Neural cell (in vitro differentiated cells): ENCODE measurements at regions not wholly inside any gene's neighbourhood (a gene's known extent, or its start where the extent isn't known, plus 50 kb on each side); places are given as distances from the start of the nearest gene placed in this dataset.
"Not testable (repeated sequence)": the region's sequence is repeated elsewhere in the genome, so short reads cannot be mapped to it uniquely, and the experiment has no call there.

Source experiments
- H2AFZ ChIP-seq: fragments of 200-600, 300-800 bp; sonication (generic), shearing (Covaris generic); 2 replicates; pipeline ENCODE4 v1.6.0; 2014; ENCODE audit warnings: low read depth, mild to moderate bottlenecking, antibody characterized with exemption, low read length, moderate library complexity
- H3F3A ChIP-seq: fragments of 200-600 bp; shearing (Covaris generic); 2 replicates; pipeline ENCODE4 v1.6.1; 2016; ENCODE audit warnings: mild to moderate bottlenecking, moderate library complexity, mixed read lengths, antibody characterized with exemption, low read length; ENCODE audit not compliant: insufficient read depth, poor library complexity, severe bottlenecking
- H3K27ac ChIP-seq: fragments of 200-600, 300-800 bp; sonication (generic), shearing (Covaris generic); 2 replicates; pipeline ENCODE4 v1.5.1; 2014; ENCODE audit warnings: mild to moderate bottlenecking, low read length, moderate library complexity
- H3K27me3 ChIP-seq: fragments of 300-800, 200-600 bp; sonication (generic), shearing (Covaris generic); 2 replicates; pipeline ENCODE4 v1.6.0; 2014; ENCODE audit warnings: mild to moderate bottlenecking, low read depth, low read length, moderate library complexity; ENCODE audit not compliant: insufficient read depth
- H3K36me3 ChIP-seq: fragments of 300-800, 200-600 bp; sonication (generic), shearing (Covaris generic); 2 replicates; pipeline ENCODE4 v1.5.1; 2014; ENCODE audit warnings: mild to moderate bottlenecking, antibody characterized with exemption, low read length, moderate library complexity; ENCODE audit not compliant: insufficient read depth
- H3K4me2 ChIP-seq: fragments of 300-800, 200-600 bp; sonication (generic), shearing (Covaris generic); 2 replicates; pipeline ENCODE4 v1.6.0; 2014; ENCODE audit warnings: mild to moderate bottlenecking, low read length
- H3K4me3 ChIP-seq: fragments of 300-800, 200-600 bp; sonication (generic), shearing (Covaris generic); 2 replicates; pipeline ENCODE4 v1.5.1; 2014; ENCODE audit warnings: mild to moderate bottlenecking, low read length, moderate library complexity
- H3K79me2 ChIP-seq: fragments of 200-600 bp; shearing (Covaris generic); replicated peaks from 2 replicates; pipeline ENCODE4 v1.6.0; 2014; ENCODE audit warnings: mild to moderate bottlenecking, low read length, moderate library complexity; ENCODE audit not compliant: insufficient read depth
- H3K9ac ChIP-seq: fragments of 300-800, 200-600 bp; sonication (generic), shearing (Covaris generic); 2 replicates; pipeline ENCODE4 v1.6.1; 2016; ENCODE audit warnings: mild to moderate bottlenecking, low read length, mixed read lengths
- H3K9me2 ChIP-seq: fragments of 200-600 bp; shearing (Covaris generic); 2 replicates; pipeline ENCODE4 v1.6.1; 2016; ENCODE audit warnings: mild to moderate bottlenecking, low read length, mixed read lengths; ENCODE audit not compliant: insufficient read depth
- H3K9me3 ChIP-seq: fragments of 200-600, 300-800 bp; sonication (generic), shearing (Covaris generic); 2 replicates; pipeline ENCODE4 v1.6.1; 2016; ENCODE audit warnings: mild to moderate bottlenecking, mixed run types, low read length, moderate library complexity, mixed read lengths
- H4K20me1 ChIP-seq: fragments of 200-600 bp; shearing (Covaris generic); 2 replicates; pipeline ENCODE4 v1.6.1; 2016; ENCODE audit warnings: mild to moderate bottlenecking, mixed run types; ENCODE audit not compliant: insufficient read depth
- EP300 ChIP-seq: fragments of 450-650 bp; conservative IDR thresholded peaks from 2 replicates; pipeline ENCODE4 v1.6.1; 2014; ENCODE audit warnings: antibody characterized with exemption, mild to moderate bottlenecking, moderate library complexity; ENCODE audit not compliant: poor library complexity, severe bottlenecking
- EZH2 ChIP-seq: fragments of 200-600, 300-800 bp; shearing (Covaris generic), sonication (generic); IDR thresholded peaks from 2 replicates; pipeline ENCODE4 v1.6.1; 2014; ENCODE audit warnings: antibody characterized with exemption, low read length, borderline replicate concordance, mild to moderate bottlenecking; ENCODE audit not compliant: insufficient read depth, poor library complexity, severe bottlenecking
- MXI1 ChIP-seq: fragments of 450-650 bp; conservative IDR thresholded peaks from 2 replicates; pipeline ENCODE4 v1.6.1; 2014; ENCODE audit warnings: antibody characterized with exemption, mild to moderate bottlenecking; ENCODE audit not compliant: poor library complexity, severe bottlenecking
- POLR2AphosphoS5 ChIP-seq: IDR thresholded peaks from 2 replicates; pipeline ENCODE4 v1.6.1; 2012
- RAD21 ChIP-seq: fragments of 450-650 bp; conservative IDR thresholded peaks from 2 replicates; pipeline ENCODE4 v1.6.1; 2014; ENCODE audit warnings: antibody characterized with exemption, mild to moderate bottlenecking, moderate library complexity
- SMC3 ChIP-seq: fragments of 450-650 bp; conservative IDR thresholded peaks from 2 replicates; pipeline ENCODE4 v1.6.1; 2014; ENCODE audit warnings: antibody characterized with exemption, mild to moderate bottlenecking, moderate library complexity; ENCODE audit not compliant: poor library complexity
- TAF1 ChIP-seq: IDR thresholded peaks from 2 replicates; pipeline ENCODE4 v1.6.1; 2012; ENCODE audit warnings: low read depth
- TF ChIP-seq, protein P1 (sequence below): IDR thresholded peaks from 2 replicates; pipeline ENCODE4 v1.6.1; 2012; ENCODE audit warnings: borderline replicate concordance
- TF ChIP-seq, protein P2 (sequence below): fragments of 450-650 bp; IDR thresholded peaks from 2 replicates; pipeline ENCODE4 v1.5.1; 2014; ENCODE audit warnings: antibody characterized with exemption, mild to moderate bottlenecking, moderate library complexity; ENCODE audit not compliant: poor library complexity, severe bottlenecking

DNA sequence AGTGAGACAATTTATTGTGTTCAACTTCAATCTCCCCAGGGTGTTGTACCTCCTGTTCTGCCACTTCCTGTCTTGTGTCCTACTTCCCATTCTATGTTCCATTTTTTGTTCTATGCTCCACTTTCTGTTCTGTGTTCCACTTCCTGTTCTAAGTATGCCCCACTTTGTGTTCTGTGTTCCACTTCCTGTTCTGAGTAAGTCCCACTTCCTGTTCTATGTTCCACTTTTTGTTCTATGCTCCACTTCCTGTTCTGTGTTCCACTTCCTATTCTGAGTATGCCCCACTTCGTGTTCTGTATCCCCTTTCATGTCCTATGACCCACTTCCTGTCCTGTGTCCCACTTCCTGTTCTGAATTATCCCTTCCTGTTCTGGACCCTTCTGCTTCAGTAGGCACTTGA lies 732.7 kb downstream of the TBC1D22A start:
- Histone ChIP-seq H3K36me3 (no peaks in the 10 kb centered on the region), H3K9me3 (no peaks in the 10 kb centered on the region)
- TF ChIP-seq, protein P1, sequence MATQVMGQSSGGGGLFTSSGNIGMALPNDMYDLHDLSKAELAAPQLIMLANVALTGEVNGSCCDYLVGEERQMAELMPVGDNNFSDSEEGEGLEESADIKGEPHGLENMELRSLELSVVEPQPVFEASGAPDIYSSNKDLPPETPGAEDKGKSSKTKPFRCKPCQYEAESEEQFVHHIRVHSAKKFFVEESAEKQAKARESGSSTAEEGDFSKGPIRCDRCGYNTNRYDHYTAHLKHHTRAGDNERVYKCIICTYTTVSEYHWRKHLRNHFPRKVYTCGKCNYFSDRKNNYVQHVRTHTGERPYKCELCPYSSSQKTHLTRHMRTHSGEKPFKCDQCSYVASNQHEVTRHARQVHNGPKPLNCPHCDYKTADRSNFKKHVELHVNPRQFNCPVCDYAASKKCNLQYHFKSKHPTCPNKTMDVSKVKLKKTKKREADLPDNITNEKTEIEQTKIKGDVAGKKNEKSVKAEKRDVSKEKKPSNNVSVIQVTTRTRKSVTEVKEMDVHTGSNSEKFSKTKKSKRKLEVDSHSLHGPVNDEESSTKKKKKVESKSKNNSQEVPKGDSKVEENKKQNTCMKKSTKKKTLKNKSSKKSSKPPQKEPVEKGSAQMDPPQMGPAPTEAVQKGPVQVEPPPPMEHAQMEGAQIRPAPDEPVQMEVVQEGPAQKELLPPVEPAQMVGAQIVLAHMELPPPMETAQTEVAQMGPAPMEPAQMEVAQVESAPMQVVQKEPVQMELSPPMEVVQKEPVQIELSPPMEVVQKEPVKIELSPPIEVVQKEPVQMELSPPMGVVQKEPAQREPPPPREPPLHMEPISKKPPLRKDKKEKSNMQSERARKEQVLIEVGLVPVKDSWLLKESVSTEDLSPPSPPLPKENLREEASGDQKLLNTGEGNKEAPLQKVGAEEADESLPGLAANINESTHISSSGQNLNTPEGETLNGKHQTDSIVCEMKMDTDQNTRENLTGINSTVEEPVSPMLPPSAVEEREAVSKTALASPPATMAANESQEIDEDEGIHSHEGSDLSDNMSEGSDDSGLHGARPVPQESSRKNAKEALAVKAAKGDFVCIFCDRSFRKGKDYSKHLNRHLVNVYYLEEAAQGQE = no peak
- TF ChIP-seq, protein P2, sequence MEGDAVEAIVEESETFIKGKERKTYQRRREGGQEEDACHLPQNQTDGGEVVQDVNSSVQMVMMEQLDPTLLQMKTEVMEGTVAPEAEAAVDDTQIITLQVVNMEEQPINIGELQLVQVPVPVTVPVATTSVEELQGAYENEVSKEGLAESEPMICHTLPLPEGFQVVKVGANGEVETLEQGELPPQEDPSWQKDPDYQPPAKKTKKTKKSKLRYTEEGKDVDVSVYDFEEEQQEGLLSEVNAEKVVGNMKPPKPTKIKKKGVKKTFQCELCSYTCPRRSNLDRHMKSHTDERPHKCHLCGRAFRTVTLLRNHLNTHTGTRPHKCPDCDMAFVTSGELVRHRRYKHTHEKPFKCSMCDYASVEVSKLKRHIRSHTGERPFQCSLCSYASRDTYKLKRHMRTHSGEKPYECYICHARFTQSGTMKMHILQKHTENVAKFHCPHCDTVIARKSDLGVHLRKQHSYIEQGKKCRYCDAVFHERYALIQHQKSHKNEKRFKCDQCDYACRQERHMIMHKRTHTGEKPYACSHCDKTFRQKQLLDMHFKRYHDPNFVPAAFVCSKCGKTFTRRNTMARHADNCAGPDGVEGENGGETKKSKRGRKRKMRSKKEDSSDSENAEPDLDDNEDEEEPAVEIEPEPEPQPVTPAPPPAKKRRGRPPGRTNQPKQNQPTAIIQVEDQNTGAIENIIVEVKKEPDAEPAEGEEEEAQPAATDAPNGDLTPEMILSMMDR = no peak
- TF ChIP-seq EZH2 (no peak), POLR2AphosphoS5 (no peak), SMC3 (no peak)

DNA sequence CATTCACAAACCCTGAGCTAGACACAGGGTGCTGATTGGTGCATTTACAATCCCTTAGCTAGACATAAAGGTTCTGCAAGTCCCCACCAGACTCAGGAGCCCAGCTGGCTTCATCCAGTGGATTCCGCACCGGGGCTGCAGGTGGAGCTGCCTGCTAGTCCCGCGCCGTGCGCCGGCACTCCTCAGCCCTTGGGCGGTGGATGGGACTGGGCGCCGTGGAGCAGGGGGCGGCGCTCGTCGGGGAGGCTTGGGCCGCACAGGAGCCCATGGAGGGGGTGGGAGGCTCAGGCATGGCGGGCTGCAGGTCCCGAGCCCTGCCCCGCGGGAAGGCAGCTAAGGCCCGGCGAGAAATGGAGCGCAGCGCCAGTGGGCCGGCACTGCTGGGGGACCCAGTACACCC lies 725.7 kb downstream of the TBC1D22A start:
- not testable (repeated sequence) for H3K36me3 ChIP-seq, H3K27ac ChIP-seq, H3K79me2 ChIP-seq, H3K4me2 ChIP-seq, H3K9me2 ChIP-seq, H3K4me3 ChIP-seq, H3K9ac ChIP-seq, H2AFZ ChIP-seq, H4K20me1 ChIP-seq, H3K9me3 ChIP-seq, H3K27me3 ChIP-seq, H3F3A ChIP-seq

More for the DNA sequence above, 732.7 kb downstream of the TBC1D22A start:
- Histone ChIP-seq H3K9me2 (no peaks in the 10 kb centered on the region), H3K79me2 (no peaks in the 10 kb centered on the region), H4K20me1 (no peaks in the 10 kb centered on the region), H3F3A (no peaks in the 10 kb centered on the region), H3K4me3 (no peak overlapping the region), H3K4me2 (no peak overlapping the region), H3K9ac (no peak overlapping the region), H3K27me3 (no peaks in the 10 kb centered on the region), H3K27ac (no peak overlapping the region), H2AFZ (no peak overlapping the region)

DNA sequence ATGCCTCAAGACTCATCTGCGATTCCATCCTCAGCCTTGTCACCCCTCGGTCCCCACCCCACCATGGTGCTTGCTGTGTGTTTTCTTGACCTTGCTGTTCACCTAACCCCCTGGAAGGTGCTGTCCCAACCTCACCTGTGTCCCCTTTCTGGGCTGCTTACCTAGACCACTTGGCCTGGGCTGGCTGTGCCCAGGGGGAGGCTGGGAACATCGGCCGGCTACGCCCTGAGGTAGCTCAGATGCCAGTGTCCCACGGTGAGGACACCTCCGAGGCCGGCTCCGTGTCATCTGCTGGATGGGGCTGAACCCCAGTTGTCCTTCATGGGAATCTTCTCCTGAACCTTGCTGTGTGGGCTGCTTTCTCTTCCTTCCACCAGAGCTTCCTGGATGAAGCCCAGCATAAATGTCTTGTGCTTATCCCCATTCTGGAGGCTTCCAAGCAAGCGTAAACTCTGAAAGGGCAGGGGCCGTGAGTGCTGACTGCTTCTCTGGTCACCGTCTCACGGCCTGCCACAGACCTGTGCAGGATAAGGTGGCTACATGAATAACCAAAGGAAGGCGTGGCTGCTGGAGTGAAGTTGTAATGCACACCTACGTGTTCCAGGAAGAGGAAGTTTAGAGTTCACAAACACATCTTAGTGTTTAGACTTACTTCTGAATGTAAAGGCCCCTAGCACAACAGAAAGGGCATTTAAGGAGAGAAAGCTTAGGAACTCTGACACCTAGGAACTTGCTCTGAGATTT lies 724.3 kb downstream of the TBC1D22A start:
- H3K9ac ChIP-seq = no peak overlapping the region
- no peaks in the 10 kb centered on the region for H3K79me2 ChIP-seq
- TF ChIP-seq, protein P2 = no peak
- no peak for TF ChIP-seq RAD21
- no peak for TF ChIP-seq EZH2
- no peak for TF ChIP-seq POLR2AphosphoS5
- TF ChIP-seq, protein P1 = no peak
- TF ChIP-seq TAF1 = no peak
- no peak for TF ChIP-seq MXI1
- TF ChIP-seq EP300 = no peak
- no peak for TF ChIP-seq SMC3
- H3F3A ChIP-seq = no peaks in the 10 kb centered on the region
- H3K9me3 ChIP-seq = no peaks in the 10 kb centered on the region
- no peak overlapping the region for H3K4me3 ChIP-seq
- no peaks in the 10 kb centered on the region for H3K9me2 ChIP-seq
- H3K36me3 ChIP-seq = no peaks in the 10 kb centered on the region
- H3K4me2 ChIP-seq = no peak overlapping the region
- H4K20me1 ChIP-seq = no peaks in the 10 kb centered on the region
- H3K27ac ChIP-seq = no peak overlapping the region
- no peak overlapping the region for H2AFZ ChIP-seq
- H3K27me3 ChIP-seq = no peaks in the 10 kb centered on the region
